ENCODE measurements at regions not wholly inside any gene's neighbourhood (a gene's known extent, or its start where the extent isn't known, plus 50 kb on each side); places are given as distances from the start of the nearest gene placed in this dataset.

DNA sequence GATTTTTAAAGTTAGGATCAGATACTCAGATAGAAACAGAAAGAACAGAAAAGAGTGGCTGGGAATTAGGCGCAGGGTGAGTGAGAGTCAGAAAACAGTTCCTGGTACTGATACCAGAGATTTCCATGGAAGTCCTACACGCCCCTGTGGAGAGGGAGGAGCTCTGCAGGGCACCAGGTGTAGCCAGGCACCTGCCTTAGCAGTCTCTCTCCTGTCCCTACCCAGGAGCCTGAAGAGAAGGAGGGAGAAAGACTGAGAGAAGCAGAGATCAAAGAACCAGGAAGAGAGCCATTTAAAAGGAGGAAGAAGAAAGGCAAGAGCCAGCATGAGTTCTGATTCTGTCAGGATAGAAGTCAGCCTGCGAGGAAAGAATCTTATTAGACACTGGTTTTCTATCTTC is 65.0 kb downstream of the CBLN1 start:
- no peak for DNase-seq
- peaks cover 35% of the 10 kb centered on the region for H3K27me3 Mint-ChIP-seq (ENCODE audit: low read depth, poor library complexity)
- H3K4me3 Mint-ChIP-seq, result no peak overlapping the region
- TF ChIP-seq, protein P1, sequence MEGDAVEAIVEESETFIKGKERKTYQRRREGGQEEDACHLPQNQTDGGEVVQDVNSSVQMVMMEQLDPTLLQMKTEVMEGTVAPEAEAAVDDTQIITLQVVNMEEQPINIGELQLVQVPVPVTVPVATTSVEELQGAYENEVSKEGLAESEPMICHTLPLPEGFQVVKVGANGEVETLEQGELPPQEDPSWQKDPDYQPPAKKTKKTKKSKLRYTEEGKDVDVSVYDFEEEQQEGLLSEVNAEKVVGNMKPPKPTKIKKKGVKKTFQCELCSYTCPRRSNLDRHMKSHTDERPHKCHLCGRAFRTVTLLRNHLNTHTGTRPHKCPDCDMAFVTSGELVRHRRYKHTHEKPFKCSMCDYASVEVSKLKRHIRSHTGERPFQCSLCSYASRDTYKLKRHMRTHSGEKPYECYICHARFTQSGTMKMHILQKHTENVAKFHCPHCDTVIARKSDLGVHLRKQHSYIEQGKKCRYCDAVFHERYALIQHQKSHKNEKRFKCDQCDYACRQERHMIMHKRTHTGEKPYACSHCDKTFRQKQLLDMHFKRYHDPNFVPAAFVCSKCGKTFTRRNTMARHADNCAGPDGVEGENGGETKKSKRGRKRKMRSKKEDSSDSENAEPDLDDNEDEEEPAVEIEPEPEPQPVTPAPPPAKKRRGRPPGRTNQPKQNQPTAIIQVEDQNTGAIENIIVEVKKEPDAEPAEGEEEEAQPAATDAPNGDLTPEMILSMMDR (IDR thresholded peaks at IDR 0.05), result no peak
- no peaks in the 10 kb centered on the region for H3K9me3 Mint-ChIP-seq
- no peaks in the 10 kb centered on the region for H3K36me3 Mint-ChIP-seq (ENCODE audit: low read depth)
- no peaks in the 10 kb centered on the region for H3K4me1 Mint-ChIP-seq
- no peak overlapping the region for H3K27ac Mint-ChIP-seq

GRCh38 chr16:49213594-49213993 is 68.0 kb downstream of the CBLN1 start:
- Mint-ChIP-seq H3K27ac (no peak overlapping the region), H3K27me3 (ENCODE audit: low read depth, poor library complexity) (peaks cover 24% of the 10 kb centered on the region), H3K36me3 (ENCODE audit: low read depth) (no peaks in the 10 kb centered on the region), H3K4me1 (no peaks in the 10 kb centered on the region), H3K4me3 (no peak overlapping the region), H3K9me3 (no peaks in the 10 kb centered on the region)
- DNase-seq, result no peak
- TF ChIP-seq, protein P1 (IDR thresholded peaks at IDR 0.05), result no peak

DNA sequence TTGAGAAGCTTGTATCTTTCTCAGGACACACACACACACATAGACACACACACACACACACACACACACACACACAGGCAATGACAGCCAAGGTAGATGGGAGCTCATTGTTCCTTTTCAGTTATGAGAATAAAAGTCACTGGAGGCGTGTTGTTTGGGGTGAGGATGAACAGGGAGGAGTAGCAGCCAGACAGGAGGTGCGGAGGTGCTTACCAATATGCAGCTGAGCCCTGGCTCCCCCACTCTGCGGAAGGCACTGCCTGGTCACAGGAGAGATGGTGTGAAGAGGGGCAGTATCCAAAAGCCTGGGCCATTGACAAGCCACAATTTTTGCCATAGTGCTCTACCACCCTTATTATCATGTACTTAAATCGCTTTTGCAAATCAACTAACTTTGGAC is 77.4 kb downstream of the CBLN1 start:
- Mint-ChIP-seq H3K27me3 (ENCODE audit: low read depth, poor library complexity) (peaks cover 24% of the 10 kb centered on the region), H3K27ac (no peak overlapping the region)
- TF ChIP-seq, protein P1 (IDR thresholded peaks at IDR 0.05), result no peak

GRCh38 chr16:49203361-49203760 is 78.3 kb downstream of the CBLN1 start:
- TF ChIP-seq, protein P1 (IDR thresholded peaks at IDR 0.05), result no peak
- Mint-ChIP-seq H3K9me3 (no peaks in the 10 kb centered on the region), H3K4me3 (no peak overlapping the region), H3K4me1 (peaks cover 6% of the 10 kb centered on the region), H3K27ac (no peak overlapping the region), H3K36me3 (ENCODE audit: low read depth) (no peaks in the 10 kb centered on the region), H3K27me3 (ENCODE audit: low read depth, poor library complexity) (peaks cover 16% of the 10 kb centered on the region)
- DNase-seq, result no peak

More for the DNA sequence above, 77.4 kb downstream of the CBLN1 start:
- no peak overlapping the region for H3K4me3 Mint-ChIP-seq
- DNase-seq, result no peak
- H3K4me1 Mint-ChIP-seq, result peaks cover 5% of the 10 kb centered on the region
- H3K9me3 Mint-ChIP-seq, result no peaks in the 10 kb centered on the region
- no peaks in the 10 kb centered on the region for H3K36me3 Mint-ChIP-seq (ENCODE audit: low read depth)

GRCh38 chr16:49201118-49201517 is 80.5 kb downstream of the CBLN1 start:
- Mint-ChIP-seq H3K4me3 (no peak overlapping the region), H3K36me3 (ENCODE audit: low read depth) (no peaks in the 10 kb centered on the region), H3K27ac (no peak overlapping the region), H3K9me3 (no peaks in the 10 kb centered on the region), H3K27me3 (ENCODE audit: low read depth, poor library complexity) (peaks cover 16% of the 10 kb centered on the region), H3K4me1 (peaks cover 6% of the 10 kb centered on the region)
- DNase-seq, result no peak
- TF ChIP-seq, protein P1 (IDR thresholded peaks at IDR 0.05), result no peak

- Mint-ChIP-seq H3K4me3 (no peak overlapping the region), H3K27me3 (ENCODE audit: low read depth, poor library complexity) (peaks cover 16% of the 10 kb centered on the region), H3K9me3 (no peaks in the 10 kb centered on the region), H3K4me1 (peaks cover 12% of the 10 kb centered on the region), H3K27ac (no peak overlapping the region), H3K36me3 (ENCODE audit: low read depth) (no peaks in the 10 kb centered on the region)
- TF ChIP-seq, protein P1 (IDR thresholded peaks at IDR 0.05), result no peak
- DNase-seq, result no peak
Measured at GRCh38 chr16:49200223-49200820, 81.3 kb downstream of the CBLN1 start.

Data from nephron progenitor cell (in vitro differentiated cells).